ENCODE measurements at regions not wholly inside any gene's neighbourhood (a gene's known extent, or its start where the extent isn't known, plus 50 kb on each side); places are given as distances from the start of the nearest gene placed in this dataset.

DNA sequence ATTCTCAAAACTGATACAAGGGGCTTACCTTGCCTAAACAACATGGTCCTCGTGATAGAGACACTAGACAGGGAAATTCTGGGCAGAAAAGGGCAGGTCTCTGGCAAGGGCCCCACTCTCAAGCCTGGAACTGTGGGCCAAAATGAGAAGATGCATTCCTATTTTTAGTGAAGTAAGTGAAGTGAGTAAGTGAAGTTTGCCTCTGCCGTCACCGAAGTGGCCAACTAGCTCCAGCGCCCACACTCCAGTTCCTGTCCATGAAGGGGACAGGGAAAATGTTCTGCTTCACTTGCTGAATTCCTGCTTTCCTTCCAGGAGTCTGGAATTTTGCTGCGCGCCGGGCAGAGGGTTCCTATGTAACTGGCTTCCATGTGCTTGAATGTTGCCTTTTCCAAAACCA lies 1035.6 kb upstream of the TMEM132C start:
- in situ Hi-C loops (cut with HindIII; ENCODE audit: low pct_unique_long_range_greater_than_20kb, low sequenced_read_pairs) = no loop called here
- no peak for DNase-seq (ENCODE audit: low read depth, low spot score)

DNA sequence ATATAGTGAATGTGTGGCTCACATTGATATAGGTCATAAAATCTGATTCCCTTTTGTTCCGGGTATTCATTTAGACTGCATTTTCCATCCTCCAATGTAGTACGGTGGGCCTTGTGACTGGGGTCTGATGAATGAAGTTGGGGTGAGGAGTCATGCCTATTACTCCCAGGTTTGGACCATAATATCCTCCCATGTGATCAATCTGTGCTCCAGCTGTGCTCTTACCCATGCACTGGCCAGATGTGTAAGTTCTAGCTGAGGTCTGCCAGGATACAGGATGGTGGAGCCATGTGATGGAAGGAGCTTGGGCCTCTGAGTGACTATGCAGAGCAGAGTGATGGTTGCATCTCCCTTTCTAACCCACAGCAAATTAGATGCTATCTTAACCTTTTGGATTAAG lies 1034.0 kb upstream of the TMEM132C start:
- in situ Hi-C loops (cut with HindIII; ENCODE audit: low pct_unique_long_range_greater_than_20kb, low sequenced_read_pairs) = no loop called here

DNA sequence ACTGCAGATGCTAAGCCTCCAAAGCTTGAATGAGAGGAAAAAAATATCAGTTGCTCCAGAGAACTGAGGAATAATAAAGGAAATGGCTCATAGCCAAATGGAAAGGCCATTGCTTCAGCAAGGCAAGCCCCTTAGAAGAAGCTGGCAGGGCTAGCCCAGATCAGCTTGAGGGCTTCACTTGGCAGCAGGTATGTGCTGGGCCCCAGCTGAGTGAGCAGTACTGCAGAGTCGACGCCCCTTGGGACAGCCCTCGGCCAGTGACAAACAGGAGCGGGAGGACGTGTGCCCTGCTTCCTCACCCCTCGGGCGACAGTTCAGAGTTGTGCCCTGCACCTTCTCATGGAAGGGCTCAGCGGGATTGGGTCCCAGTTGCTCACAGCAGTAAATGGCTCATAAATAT lies 1031.2 kb upstream of the TMEM132C start:
- in situ Hi-C loops (cut with HindIII; ENCODE audit: low pct_unique_long_range_greater_than_20kb, low sequenced_read_pairs) = no loop called here
- no peak for DNase-seq (ENCODE audit: low read depth, low spot score)

More for the DNA sequence above, 1034.0 kb upstream of the TMEM132C start:
- DNase-seq (ENCODE audit: low read depth, low spot score) = no peak

DNA sequence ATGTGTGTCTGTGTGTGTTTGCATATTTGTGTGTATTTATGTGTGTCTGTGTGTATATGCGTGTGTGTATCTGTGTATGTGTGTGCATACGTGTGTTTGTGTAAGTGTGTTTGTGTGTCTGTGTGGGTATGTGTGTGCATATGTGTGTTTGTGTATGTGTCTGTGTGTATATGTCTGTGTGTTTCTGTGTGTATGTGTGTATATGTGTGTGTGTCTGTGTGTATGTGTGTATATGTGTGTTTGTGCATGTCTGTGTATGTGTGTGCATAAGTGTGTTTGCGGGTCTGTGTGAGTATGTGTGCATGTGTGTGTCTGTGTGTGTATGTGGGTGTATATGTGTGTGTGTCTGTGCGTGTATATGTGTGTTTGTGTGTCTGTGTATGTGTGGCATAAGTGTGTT lies 1030.5 kb upstream of the TMEM132C start:
- in situ Hi-C loops (cut with HindIII; ENCODE audit: low pct_unique_long_range_greater_than_20kb, low sequenced_read_pairs) = no loop called here
- no peak for DNase-seq (ENCODE audit: low read depth, low spot score)

DNA sequence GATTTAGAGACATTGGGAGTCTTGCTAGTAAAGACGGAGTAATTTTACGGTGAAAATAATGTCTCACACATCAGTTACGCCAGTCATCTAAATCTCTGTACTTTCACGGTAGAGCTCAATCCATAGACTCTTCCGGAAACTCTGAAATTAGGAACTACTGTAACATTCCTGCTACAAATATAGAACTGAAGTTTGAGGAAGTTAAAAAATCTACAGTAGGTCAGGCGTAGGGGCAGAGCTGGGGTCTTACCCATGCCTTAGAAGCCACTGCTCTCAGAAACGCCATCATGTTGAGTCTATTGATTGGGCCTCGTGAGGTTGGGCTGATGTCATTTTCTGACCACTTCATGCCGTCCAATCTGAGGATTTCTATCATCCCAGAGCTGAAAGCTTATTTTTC lies 1029.8 kb upstream of the TMEM132C start:
- in situ Hi-C loops (cut with HindIII; ENCODE audit: low pct_unique_long_range_greater_than_20kb, low sequenced_read_pairs) = no loop called here

DNA sequence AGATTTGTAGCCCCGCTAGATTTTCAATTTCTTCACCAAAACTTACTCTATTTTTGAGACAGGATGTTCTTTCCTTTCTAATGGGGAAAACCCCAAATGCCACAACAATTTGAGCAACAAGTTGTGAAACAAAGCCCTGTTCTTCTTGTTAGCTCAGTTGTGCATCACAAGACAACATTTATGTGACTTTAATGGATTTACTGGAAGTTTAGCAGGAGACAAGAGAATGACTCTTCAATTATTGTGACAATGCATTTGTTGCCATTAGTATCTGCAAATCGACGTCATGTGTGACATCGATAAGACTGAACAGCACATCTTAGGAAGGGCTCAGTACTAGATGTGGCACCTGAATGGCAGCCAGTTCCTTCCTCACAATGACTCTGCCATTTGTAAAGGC lies 1028.9 kb upstream of the TMEM132C start:
- in situ Hi-C loops (cut with HindIII; ENCODE audit: low pct_unique_long_range_greater_than_20kb, low sequenced_read_pairs) = no loop called here

More for the DNA sequence above, 1029.8 kb upstream of the TMEM132C start:
- no peak for DNase-seq (ENCODE audit: low read depth, low spot score)

DNA sequence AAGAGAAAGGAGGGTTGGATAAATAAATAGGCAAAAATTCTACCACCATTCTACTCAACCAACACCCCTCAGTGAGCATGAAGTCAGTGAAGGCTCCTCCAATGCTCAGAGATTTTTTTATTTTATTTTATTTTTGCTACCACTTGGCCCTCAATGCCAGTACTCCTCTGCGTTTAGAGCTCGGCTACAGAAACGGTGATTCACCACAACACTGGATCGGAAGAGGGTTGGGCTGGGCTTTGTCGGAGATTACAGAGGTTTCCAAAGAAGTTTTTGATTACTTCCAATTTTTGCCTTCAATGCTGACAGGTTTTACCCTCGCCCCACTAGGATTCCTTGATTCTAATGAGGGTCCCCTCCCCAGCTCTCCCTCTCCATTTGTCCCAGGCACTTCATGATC lies 1027.2 kb upstream of the TMEM132C start:
- in situ Hi-C loops (cut with HindIII; ENCODE audit: low pct_unique_long_range_greater_than_20kb, low sequenced_read_pairs) = no loop called here
- DNase-seq (ENCODE audit: low read depth, low spot score) = no peak

More for the DNA sequence above, 1028.9 kb upstream of the TMEM132C start:
- peak; percentile 74 for DNase-seq (ENCODE audit: low read depth, low spot score)

DNA sequence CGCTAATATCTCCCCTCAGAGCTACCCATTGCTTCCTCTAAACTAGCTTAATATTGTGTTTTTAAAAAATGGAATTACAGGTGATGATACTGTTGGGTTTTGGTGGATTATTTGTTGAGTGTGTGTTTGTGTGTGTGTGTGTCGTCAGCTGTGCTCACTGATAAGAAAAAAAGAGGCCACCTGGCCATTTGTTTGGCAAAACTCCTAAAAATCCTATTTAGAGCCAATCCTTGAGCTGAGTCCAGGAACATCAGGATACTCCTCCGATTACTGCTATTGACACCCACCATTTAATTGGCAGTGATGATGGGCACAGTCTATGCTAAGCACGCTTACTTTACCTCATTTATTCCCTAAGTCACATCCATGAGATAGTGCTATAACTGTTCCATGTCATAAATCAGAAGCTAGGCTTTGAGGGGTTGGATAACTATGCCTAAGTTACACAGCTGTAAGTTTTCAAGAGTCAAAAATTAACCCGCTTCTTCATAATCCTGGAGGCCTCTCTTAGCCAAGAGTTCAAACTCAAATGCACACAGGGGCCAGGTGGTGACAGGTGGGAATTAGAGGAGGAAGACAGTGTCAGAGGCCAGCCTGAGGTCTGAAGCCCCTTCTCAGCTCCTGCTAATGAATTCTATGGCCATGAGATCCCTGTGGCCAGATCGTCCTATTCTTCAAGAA lies 1026.6 kb upstream of the TMEM132C start:
- in situ Hi-C loops (cut with HindIII; ENCODE audit: low pct_unique_long_range_greater_than_20kb, low sequenced_read_pairs) = no loop called here
- no peak for DNase-seq (ENCODE audit: low read depth, low spot score)

DNA sequence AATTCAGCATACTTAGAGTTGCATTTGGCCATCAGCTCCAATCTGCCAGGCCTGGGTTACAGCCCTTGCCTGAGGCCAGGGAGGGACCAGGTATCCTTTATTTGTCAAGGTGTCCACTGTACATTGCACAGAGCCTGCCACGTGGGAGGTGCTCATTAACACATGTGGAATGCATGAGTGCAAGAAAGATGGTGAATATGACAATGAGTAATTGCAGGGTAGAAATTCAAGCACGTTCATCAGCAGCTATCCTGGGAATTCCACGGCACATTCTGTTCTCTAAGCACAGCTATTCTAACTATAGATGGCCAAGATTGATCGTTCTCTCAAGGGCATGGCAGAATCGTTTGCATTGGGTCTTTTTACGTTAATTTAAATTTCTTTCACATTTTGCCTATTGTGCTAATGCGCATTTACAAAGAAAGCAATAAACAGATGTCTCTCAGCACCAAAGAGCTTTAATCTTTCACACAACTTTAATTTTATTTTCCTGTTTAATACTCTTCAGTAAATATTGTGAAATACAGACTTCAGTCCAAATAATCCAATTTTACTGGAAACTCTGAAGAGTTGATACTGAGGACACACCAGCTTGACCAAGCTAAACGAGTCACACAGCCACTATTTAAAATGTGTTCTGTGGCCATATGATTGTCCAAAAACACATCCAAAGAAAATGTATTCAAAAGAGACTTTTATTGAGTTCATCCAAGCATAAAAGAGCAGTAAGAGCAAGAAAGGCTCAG lies 1025.7 kb upstream of the TMEM132C start:
- in situ Hi-C loops (cut with HindIII; ENCODE audit: low pct_unique_long_range_greater_than_20kb, low sequenced_read_pairs) = no loop called here
- no peak for DNase-seq (ENCODE audit: low read depth, low spot score)

DNA sequence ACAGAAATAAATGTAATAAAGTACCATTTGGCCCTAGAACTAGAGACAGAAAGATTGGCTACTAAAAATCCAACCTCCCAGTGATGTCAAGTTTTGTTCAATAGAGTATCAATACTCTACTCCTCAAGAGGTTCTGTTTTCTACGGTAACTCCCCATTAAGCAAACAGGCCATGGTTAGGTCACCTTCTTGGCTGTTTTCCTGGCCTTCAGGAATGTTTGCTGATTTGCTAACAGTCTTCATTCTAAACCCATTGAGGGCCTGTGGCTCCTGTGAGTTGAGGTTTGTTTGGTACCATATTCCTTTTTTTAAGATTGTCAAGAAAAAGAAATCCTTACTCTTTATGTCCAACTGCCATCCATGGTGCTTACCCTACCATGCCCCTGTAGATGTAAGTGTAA lies 1022.0 kb upstream of the TMEM132C start:
- no peak for DNase-seq (ENCODE audit: low read depth, low spot score)
- in situ Hi-C loops (cut with HindIII; ENCODE audit: low pct_unique_long_range_greater_than_20kb, low sequenced_read_pairs) = no loop called here

DNA sequence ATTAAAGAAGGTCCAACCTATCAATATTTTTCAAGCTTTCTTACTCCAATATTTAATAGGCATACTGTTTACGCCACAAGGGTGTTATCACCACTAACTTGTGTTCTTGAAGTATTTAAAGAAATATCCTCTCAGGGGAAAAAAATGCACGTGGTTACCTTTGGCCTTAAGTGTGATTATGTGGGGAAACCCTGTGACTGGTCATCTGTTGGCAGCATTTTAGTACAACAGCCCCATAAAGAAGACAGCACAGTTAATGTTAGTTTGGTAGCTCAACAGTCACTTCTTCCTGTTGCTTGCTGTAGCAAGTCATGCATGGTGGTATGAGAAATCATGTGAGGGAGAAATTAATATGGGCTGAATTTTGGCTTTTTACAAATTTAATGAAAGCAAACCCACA lies 1021.5 kb upstream of the TMEM132C start:
- in situ Hi-C loops (cut with HindIII; ENCODE audit: low pct_unique_long_range_greater_than_20kb, low sequenced_read_pairs) = no loop called here
- DNase-seq (ENCODE audit: low read depth, low spot score) = peak; percentile 32

DNA sequence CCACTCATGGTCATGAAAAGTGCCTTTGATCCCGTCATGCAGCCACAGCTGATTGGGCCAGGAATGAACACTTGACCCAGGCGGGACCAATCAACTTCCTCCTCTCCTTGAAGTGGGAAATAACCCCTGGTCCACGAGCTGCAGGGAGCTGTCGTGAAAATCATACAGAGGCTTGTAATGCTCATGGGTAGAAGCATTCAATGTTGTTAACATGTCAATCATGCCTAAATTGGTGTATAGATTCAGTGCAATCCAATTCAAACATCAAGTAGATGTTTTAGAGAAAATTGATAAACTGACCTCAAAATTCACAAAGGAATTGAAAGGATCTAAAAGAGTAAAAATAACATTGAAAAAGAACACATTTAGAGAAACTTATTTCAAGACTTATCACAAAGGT lies 1019.0 kb upstream of the TMEM132C start:
- in situ Hi-C loops (cut with HindIII; ENCODE audit: low pct_unique_long_range_greater_than_20kb, low sequenced_read_pairs) = no loop called here
- no peak for DNase-seq (ENCODE audit: low read depth, low spot score)

DNA sequence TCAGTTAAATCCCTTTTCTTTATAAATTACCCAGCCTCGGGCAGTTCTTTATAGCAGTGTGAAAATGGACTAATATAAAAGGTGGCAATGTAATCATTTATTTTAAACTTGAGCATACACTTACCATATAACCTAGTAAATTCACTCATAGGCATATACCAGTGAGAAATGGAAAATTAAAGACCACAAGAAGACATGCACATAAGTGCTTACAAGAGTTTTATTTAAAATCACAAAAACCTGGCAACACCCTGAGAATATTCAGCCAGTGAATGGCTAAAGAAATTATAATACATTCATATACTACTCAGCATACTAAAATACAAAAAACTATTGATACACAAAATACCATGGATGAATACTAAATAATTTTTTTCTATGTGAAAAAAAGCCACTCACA lies 1017.5 kb upstream of the TMEM132C start:
- no peak for DNase-seq (ENCODE audit: low read depth, low spot score)
- in situ Hi-C loops (cut with HindIII; ENCODE audit: low pct_unique_long_range_greater_than_20kb, low sequenced_read_pairs) = no loop called here

DNA sequence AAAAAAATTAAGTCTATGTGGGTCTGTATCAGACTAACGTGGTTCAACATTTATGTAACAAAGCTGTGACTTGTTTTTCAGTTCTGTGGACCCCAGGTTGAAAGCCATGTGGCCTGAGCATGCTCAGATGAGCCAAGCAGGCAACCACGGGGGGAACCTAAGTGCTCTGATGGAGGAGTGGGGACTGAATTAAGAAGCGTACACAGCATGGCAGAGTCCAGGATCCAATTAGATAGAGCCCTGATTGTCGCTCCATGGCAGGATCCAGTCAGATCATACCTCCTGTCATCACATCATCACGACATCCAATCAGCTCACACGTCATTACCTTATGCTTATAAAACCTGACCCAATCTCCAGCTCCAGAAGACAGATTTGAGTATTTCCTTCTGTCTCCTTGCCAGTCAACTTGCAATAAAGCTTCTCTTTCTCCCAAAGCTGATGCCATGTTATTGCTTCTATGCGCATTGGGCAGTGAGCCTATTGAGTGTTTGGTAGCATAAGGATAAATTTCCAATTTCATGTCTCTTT lies 1013.1 kb upstream of the TMEM132C start:
- in situ Hi-C loops (cut with HindIII; ENCODE audit: low pct_unique_long_range_greater_than_20kb, low sequenced_read_pairs) = no loop called here
- no peak for DNase-seq (ENCODE audit: low read depth, low spot score)

DNA sequence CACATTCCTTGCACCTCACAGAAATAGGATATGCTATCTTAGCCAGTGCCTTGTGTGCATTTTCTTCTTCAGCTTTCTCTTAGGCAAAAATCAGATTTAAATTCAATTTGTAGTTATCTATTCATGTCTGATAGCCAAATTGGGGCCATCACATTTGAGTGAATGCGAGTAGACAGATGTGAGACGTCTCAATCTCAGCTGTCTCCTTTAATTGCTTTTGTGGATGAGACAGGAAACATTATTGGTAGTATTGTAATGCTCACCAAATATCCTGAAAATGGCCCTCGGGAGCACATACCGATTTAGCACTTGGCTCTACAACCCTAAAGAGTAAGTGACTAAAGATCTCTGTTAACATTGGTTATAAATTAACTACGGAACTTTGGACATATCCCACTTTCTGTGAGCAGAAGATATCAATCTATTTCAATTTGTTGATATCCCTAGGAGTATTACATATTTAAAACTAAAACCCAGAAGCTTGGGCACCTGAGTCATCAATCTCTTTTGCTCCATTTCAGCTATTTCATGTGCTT lies 1012.5 kb upstream of the TMEM132C start:
- in situ Hi-C loops (cut with HindIII; ENCODE audit: low pct_unique_long_range_greater_than_20kb, low sequenced_read_pairs) = no loop called here
- no peak for DNase-seq (ENCODE audit: low read depth, low spot score)

DNA sequence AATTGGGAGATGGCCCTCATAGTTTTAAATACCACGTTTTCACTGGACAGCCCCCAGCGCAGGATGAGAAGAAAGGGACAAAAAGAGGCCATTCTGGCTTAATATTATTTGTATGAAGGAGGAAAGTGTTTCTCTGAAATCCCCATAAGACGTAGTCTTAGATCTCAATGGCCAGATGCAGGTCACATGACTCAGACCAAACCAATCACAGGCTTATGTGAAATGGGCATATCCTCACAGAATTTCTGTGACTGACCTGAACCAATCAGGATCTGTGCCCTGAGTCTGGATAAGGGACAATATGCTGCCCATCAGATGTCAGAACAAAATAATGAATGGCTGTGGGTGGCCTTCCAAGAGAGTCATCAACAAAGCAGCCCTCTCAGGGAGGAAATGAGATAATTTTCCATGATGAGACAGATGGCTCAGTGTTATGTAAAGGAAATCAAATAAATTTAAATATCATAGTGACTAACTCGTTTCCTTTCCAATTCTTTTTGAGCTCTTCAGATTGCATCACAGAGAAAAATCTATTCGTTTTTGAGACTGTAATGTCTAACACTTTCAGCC lies 1009.5 kb upstream of the TMEM132C start:
- no peak for DNase-seq (ENCODE audit: low read depth, low spot score)
- in situ Hi-C loops (cut with HindIII; ENCODE audit: low pct_unique_long_range_greater_than_20kb, low sequenced_read_pairs) = no loop called here

DNA sequence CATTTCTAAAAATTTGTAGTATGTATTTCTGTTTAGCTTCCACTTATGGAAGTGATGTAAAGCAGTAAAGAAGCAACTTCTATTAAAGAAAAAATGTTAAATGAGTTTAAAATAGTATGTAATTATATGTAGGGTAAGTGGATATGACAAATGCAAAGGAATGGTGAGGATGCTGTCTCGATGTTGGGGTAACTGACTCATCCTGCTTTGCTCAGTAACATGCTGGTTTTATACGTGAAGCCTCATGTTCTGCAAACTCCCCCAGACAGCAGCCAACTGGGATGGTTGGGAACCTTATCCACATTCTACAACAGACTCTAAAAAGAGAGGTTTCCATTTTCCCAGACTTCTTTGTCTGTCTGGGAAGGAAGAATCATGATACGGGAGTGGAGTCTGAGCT lies 1006.4 kb upstream of the TMEM132C start:
- in situ Hi-C loops (cut with HindIII; ENCODE audit: low pct_unique_long_range_greater_than_20kb, low sequenced_read_pairs) = no loop called here
- no peak for DNase-seq (ENCODE audit: low read depth, low spot score)

DNA sequence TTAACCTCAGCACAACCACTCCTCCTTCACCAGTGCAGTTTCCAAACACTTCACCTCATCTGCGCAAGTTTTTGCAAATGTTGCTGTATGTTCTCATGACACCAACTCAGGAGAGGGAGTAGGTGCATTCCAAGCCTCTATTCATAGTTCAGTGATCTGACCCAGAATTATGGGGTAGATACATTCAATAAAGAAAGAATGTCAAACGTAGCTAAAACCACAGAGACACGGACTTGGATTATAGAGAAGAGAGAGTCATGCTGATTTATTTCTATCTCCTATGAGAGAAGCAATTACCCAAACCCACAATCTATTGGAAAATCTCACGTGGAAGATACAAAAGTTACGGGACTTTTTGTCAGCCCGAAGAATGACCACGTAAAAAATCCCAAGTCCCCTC lies 1006.0 kb upstream of the TMEM132C start:
- in situ Hi-C loops (cut with HindIII; ENCODE audit: low pct_unique_long_range_greater_than_20kb, low sequenced_read_pairs) = no loop called here
- DNase-seq (ENCODE audit: low read depth, low spot score) = no peak

All from SK-MEL-5 (cell line).